Loucy (cell line): ENCODE measurements at regions not wholly inside any gene's neighbourhood (a gene's known extent, or its start where the extent isn't known, plus 50 kb on each side); places are given as distances from the start of the nearest gene placed in this dataset.

Source experiments
- H2AFZ ChIP-seq: fragments of 200-600 bp; sonication (generic); 2 replicates; pipeline ENCODE4 v1.6.0; 2016; ENCODE audit warnings: antibody characterized with exemption, mild to moderate bottlenecking, low read length, moderate library complexity
- H3F3A ChIP-seq: fragments of 200-600 bp; 2 replicates; pipeline ENCODE4 v1.6.0; 2016; ENCODE audit warnings: antibody characterized with exemption, low read depth, mild to moderate bottlenecking
- H3K27me3 ChIP-seq: fragments of 200-600 bp; sonication (generic); 2 replicates; pipeline ENCODE4 v1.6.1; 2014; ENCODE audit warnings: low read length, mild to moderate bottlenecking; ENCODE audit not compliant: insufficient read depth, poor library complexity, severe bottlenecking
- H3K36me3 ChIP-seq: fragments of 200-600 bp; sonication (generic); 2 replicates; pipeline ENCODE4 v1.6.1; 2016; ENCODE audit warnings: low read length; ENCODE audit not compliant: insufficient read depth
- H3K4me1 ChIP-seq: fragments of 200-600 bp; sonication (generic); 2 replicates; pipeline ENCODE4 v1.5.1; 2014; ENCODE audit warnings: low read length, mild to moderate bottlenecking; ENCODE audit not compliant: insufficient read depth, poor library complexity, severe bottlenecking
- H3K4me2 ChIP-seq: fragments of 200-600 bp; sonication (generic); 2 replicates; pipeline ENCODE4 v1.6.0; 2014; ENCODE audit warnings: antibody characterized with exemption, low read length, low read depth, mild to moderate bottlenecking; ENCODE audit not compliant: poor library complexity, severe bottlenecking
- H3K4me3 ChIP-seq: fragments of 200-600 bp; sonication (generic); 2 replicates; pipeline ENCODE4 v1.5.1; 2014; ENCODE audit warnings: low read length, mild to moderate bottlenecking, mixed read lengths; ENCODE audit not compliant: poor library complexity, severe bottlenecking
- H3K79me2 ChIP-seq: fragments of 200-600 bp; sonication (generic); 2 replicates; pipeline ENCODE4 v1.6.1; 2014; ENCODE audit warnings: low read length; ENCODE audit not compliant: insufficient read depth
- H3K9ac ChIP-seq: fragments of 200-600 bp; sonication (generic); 2 replicates; pipeline ENCODE4 v1.6.0; 2014; ENCODE audit warnings: mild to moderate bottlenecking, low read depth, low read length, moderate library complexity; ENCODE audit not compliant: poor library complexity, severe bottlenecking
- H3K9me2 ChIP-seq: fragments of 200-600 bp; sonication (generic); replicated peaks from 2 replicates; pipeline ENCODE4 v1.6.1; 2016; ENCODE audit warnings: low read depth, low read length, mixed read lengths
- H3K9me3 ChIP-seq: fragments of 200-600 bp; sonication (generic); 2 replicates; pipeline ENCODE4 v1.6.1; 2014; ENCODE audit warnings: mild to moderate bottlenecking, antibody characterized with exemption, low read length, low read depth; ENCODE audit not compliant: insufficient read depth
- H4K20me1 ChIP-seq: fragments of 200-600 bp; sonication (generic); 2 replicates; pipeline ENCODE4 v1.6.0; 2014; ENCODE audit warnings: antibody characterized with exemption, low read length, mild to moderate bottlenecking; ENCODE audit not compliant: insufficient read depth, poor library complexity, severe bottlenecking
- EZH2phosphoT487 ChIP-seq: fragments of 200-600 bp; IDR thresholded peaks from 2 replicates; pipeline ENCODE4 v1.6.1; 2018; ENCODE audit warnings: antibody characterized with exemption, mild to moderate bottlenecking, moderate library complexity, borderline replicate concordance
- TF ChIP-seq, protein P1 (sequence below): fragments of 200-600 bp; sonication (generic); conservative IDR thresholded peaks from 2 replicates; pipeline ENCODE4 v1.5.1; 2014; ENCODE audit warnings: mild to moderate bottlenecking, antibody characterized with exemption, low read length

DNA sequence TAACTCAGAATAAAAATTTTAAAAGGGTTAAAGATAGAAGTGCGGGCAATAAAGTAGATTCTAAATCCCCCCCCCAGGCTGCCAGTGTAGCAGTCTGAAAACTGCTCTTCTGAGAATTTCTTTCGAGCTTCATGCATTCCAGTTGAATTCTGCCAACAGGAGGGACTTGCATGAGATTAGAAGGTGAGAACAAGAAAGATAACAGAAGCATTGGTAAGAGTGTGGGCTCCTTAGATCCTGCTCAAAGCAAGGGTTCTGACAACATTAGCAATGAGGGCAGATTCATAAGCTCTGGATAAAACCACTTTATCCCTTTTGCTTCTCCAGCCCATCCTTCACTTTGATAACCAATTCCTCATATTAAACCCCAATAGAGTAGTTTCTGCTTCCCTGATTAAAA, 235.9 kb upstream of the CDH6 start:
- H3K9me2 ChIP-seq = no peaks in the 10 kb centered on the region
- TF ChIP-seq EZH2phosphoT487 = no peak
- TF ChIP-seq, protein P1, sequence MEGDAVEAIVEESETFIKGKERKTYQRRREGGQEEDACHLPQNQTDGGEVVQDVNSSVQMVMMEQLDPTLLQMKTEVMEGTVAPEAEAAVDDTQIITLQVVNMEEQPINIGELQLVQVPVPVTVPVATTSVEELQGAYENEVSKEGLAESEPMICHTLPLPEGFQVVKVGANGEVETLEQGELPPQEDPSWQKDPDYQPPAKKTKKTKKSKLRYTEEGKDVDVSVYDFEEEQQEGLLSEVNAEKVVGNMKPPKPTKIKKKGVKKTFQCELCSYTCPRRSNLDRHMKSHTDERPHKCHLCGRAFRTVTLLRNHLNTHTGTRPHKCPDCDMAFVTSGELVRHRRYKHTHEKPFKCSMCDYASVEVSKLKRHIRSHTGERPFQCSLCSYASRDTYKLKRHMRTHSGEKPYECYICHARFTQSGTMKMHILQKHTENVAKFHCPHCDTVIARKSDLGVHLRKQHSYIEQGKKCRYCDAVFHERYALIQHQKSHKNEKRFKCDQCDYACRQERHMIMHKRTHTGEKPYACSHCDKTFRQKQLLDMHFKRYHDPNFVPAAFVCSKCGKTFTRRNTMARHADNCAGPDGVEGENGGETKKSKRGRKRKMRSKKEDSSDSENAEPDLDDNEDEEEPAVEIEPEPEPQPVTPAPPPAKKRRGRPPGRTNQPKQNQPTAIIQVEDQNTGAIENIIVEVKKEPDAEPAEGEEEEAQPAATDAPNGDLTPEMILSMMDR = no peak
- no peaks in the 10 kb centered on the region for H3K79me2 ChIP-seq
- no peaks in the 10 kb centered on the region for H3K9me3 ChIP-seq
- H3K4me1 ChIP-seq = no peaks in the 10 kb centered on the region
- H3K36me3 ChIP-seq = no peaks in the 10 kb centered on the region
- no peak overlapping the region for H3K4me2 ChIP-seq
- H3K9ac ChIP-seq = no peak overlapping the region
- no peaks in the 10 kb centered on the region for H4K20me1 ChIP-seq
- no peaks in the 10 kb centered on the region for H3K27me3 ChIP-seq
- H3F3A ChIP-seq = no peaks in the 10 kb centered on the region
- H3K4me3 ChIP-seq = no peak overlapping the region
- no peak overlapping the region for H2AFZ ChIP-seq

DNA sequence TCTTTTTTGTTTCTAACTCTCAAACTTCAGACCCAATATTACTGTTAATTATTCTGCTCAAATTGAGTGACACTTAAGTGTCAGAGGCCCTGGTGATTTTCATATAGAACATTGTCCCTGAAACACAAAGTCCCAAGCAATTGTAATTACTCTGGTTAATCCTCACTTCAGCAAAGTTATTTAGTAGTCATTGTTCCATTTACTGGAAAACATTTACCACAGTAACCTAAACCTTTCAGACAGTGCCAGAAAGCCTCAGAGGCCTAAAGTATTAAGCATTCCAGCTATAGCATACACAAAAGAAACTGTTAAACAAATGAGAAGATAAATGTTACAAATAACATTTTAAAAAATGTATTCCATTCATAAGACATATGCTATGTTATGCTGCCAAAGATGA, 237.2 kb upstream of the CDH6 start:
- Histone ChIP-seq H3K4me3 (no peak overlapping the region), H3K36me3 (no peaks in the 10 kb centered on the region), H3K4me1 (no peaks in the 10 kb centered on the region), H2AFZ (no peak overlapping the region), H3K9me3 (no peaks in the 10 kb centered on the region), H3K4me2 (no peak overlapping the region), H3K9ac (no peak overlapping the region), H3K9me2 (no peaks in the 10 kb centered on the region), H3K27me3 (no peaks in the 10 kb centered on the region), H3F3A (no peaks in the 10 kb centered on the region), H4K20me1 (no peaks in the 10 kb centered on the region), H3K79me2 (no peaks in the 10 kb centered on the region)
- TF ChIP-seq, protein P1 = no peak
- TF ChIP-seq EZH2phosphoT487 = no peak

DNA sequence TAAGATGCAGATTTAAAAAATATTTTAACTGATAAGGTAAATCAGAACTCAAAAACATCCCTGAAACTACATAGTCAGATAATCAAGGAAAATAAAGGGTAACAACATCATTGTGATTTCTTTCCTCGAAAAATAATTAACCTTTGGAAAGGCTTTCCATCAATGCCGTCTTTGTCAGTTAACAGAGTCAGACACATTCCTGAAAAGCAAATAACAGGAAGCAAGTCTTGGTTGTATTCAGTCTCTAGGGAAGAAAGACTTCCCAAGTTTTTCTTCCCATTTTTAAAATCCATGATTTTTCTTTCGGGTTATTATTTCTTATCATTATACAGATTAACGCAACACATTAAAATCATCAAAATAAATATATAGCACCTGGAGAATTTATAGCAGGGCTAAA, 256.4 kb upstream of the CDH6 start:
- Histone ChIP-seq H3K4me3 (no peak overlapping the region), H3K27me3 (no peaks in the 10 kb centered on the region), H3K4me1 (no peaks in the 10 kb centered on the region), H3K9ac (no peak overlapping the region), H3K9me2 (no peaks in the 10 kb centered on the region), H3K4me2 (no peak overlapping the region), H3K9me3 (no peaks in the 10 kb centered on the region), H3K36me3 (no peaks in the 10 kb centered on the region), H3F3A (no peaks in the 10 kb centered on the region), H4K20me1 (no peaks in the 10 kb centered on the region), H3K79me2 (no peaks in the 10 kb centered on the region), H2AFZ (no peak overlapping the region)
- TF ChIP-seq, protein P1 = no peak
- no peak for TF ChIP-seq EZH2phosphoT487
